ENCODE measurements at regions not wholly inside any gene's neighbourhood (a gene's known extent, or its start where the extent isn't known, plus 50 kb on each side); places are given as distances from the start of the nearest gene placed in this dataset.

- Histone ChIP-seq H3K27ac (no peak overlapping the region), H3K4me1 (peaks cover 0 to 6% (median 4%) of the 10 kb centered on the region in 6 donors)
- 45 to 50% (median 47%) methylated on average over 5 of the region's 5 CpGs for WGBS, 5 donors
Observed at GRCh38 chr6:22020299-22021003, 276.4 kb downstream of the PRL start.

GRCh38 chr6:22021966-22022365 is 274.9 kb downstream of the PRL start:
- DNase-seq: no peak
- Histone ChIP-seq H3K4me3 (no peak overlapping the region), H3K27me3 (replicated peaks in 1 of 7) (no peaks in the 10 kb centered on the region), H3K4me1 (peaks cover 0 to 20% (median 15%) of the 10 kb centered on the region in 6 donors), H3K9me3 (peaks cover 0 to 12% (median 6%) of the 10 kb centered on the region in 8 donors), H3K27ac (no peak overlapping the region), H3K36me3 (no peaks in the 10 kb centered on the region)
- intact Hi-C loops (cut with DNase I; ENCODE audit: low total_unique reads): no loop called here
- TF ChIP-seq POLR2AphosphoS5 (IDR thresholded peaks at IDR 0.05) (no peak), POLR2A (IDR thresholded peaks at IDR 0.05) (no peak), CTCF (IDR thresholded peaks at IDR 0.05 in 8 of 11, conservative IDR thresholded peaks at IDR 0.05 in 3 of 11) (no peak)
- WGBS, 5 donors: 67 to 96% (median 79%) methylated on average over 1 of the region's 1 CpG

More at GRCh38 chr6:22020299-22021003, 276.4 kb downstream of the PRL start:
- intact Hi-C loops (cut with DNase I; ENCODE audit: low total_unique reads): no loop called here
- Histone ChIP-seq H3K4me3 (no peak overlapping the region), H3K9me3 (peaks cover 0 to 12% (median 6%) of the 10 kb centered on the region in 8 donors), H3K27me3 (replicated peaks in 1 of 7) (no peaks in the 10 kb centered on the region), H3K36me3 (no peaks in the 10 kb centered on the region)
- no peak for DNase-seq
- TF ChIP-seq POLR2AphosphoS5 (IDR thresholded peaks at IDR 0.05) (no peak), CTCF (IDR thresholded peaks at IDR 0.05 in 8 of 11, conservative IDR thresholded peaks at IDR 0.05 in 3 of 11) (no peak), POLR2A (IDR thresholded peaks at IDR 0.05) (no peak)

GRCh38 chr6:22023937-22024336 is 272.9 kb downstream of the PRL start:
- H3K36me3 ChIP-seq: no peaks in the 10 kb centered on the region
- no peak overlapping the region for H3K4me3 ChIP-seq
- H3K27me3 ChIP-seq (replicated peaks in 1 of 7): no peaks in the 10 kb centered on the region
- no peak for TF ChIP-seq POLR2AphosphoS5 (IDR thresholded peaks at IDR 0.05)
- no peak for TF ChIP-seq POLR2A (IDR thresholded peaks at IDR 0.05)
- no peak for TF ChIP-seq CTCF (IDR thresholded peaks at IDR 0.05 in 8 of 11, conservative IDR thresholded peaks at IDR 0.05 in 3 of 11)
- H3K4me1 ChIP-seq: peaks cover 0 to 28% (median 16%) of the 10 kb centered on the region in 6 donors
- DNase-seq: no peak
- peaks cover 0 to 12% (median 6%) of the 10 kb centered on the region in 8 donors for H3K9me3 ChIP-seq
- 49 to 73% (median 60%) methylated on average over 5 of the region's 5 CpGs for WGBS, 5 donors
- no peak overlapping the region for H3K27ac ChIP-seq
- intact Hi-C loops (cut with DNase I; ENCODE audit: low total_unique reads): no loop called here

- H3K27me3 ChIP-seq (replicated peaks in 1 of 7): no peaks in the 10 kb centered on the region
- H3K4me3 ChIP-seq: no peak overlapping the region
- 45 to 70% (median 62%) methylated on average over 4 of the region's 4 CpGs for WGBS, 5 donors
- H3K36me3 ChIP-seq: no peaks in the 10 kb centered on the region
- peak overlapping the region in 4 of 8 donors; percentile 52 to 75 (median 72) for H3K27ac ChIP-seq
- H3K9me3 ChIP-seq: peaks cover 0 to 12% (median 6%) of the 10 kb centered on the region in 8 donors
- H3K4me1 ChIP-seq: peaks cover 0 to 28% (median 16%) of the 10 kb centered on the region in 6 donors
- no peak for DNase-seq
- TF ChIP-seq POLR2A (IDR thresholded peaks at IDR 0.05) (no peak), CTCF (IDR thresholded peaks at IDR 0.05 in 8 of 11, conservative IDR thresholded peaks at IDR 0.05 in 3 of 11) (no peak), POLR2AphosphoS5 (IDR thresholded peaks at IDR 0.05) (no peak)
- intact Hi-C loops (cut with DNase I; ENCODE audit: low total_unique reads): no loop called here
Observed at GRCh38 chr6:22024973-22025467, 271.8 kb downstream of the PRL start.
